HUES6 (cell line): ENCODE measurements at regions not wholly inside any gene's neighbourhood (a gene's known extent, or its start where the extent isn't known, plus 50 kb on each side); places are given as distances from the start of the nearest gene placed in this dataset.

Experiments
- H3K27ac ChIP-seq: 2 replicates; pipeline ENCODE4 v1.7.0; 2013; ENCODE audit warnings: low read depth, mild to moderate bottlenecking, low read length, inconsistent platforms
- H3K27me3 ChIP-seq: 2 replicates; pipeline ENCODE4 v1.6.1; 2013; ENCODE audit warnings: low read length; ENCODE audit not compliant: control insufficient read depth, insufficient read depth
- H3K36me3 ChIP-seq: 2 replicates; pipeline ENCODE4 v1.6.1; 2013; ENCODE audit warnings: low read length; ENCODE audit not compliant: control insufficient read depth, insufficient read depth
- H3K4me1 ChIP-seq: 2 replicates; pipeline ENCODE4 v1.6.1; 2013; ENCODE audit warnings: low read length; ENCODE audit not compliant: control insufficient read depth, insufficient read depth
- H3K4me3 ChIP-seq: 2 replicates; pipeline ENCODE4 v1.5.1; 2013; ENCODE audit warnings: low read depth, low read length
- H3K9ac ChIP-seq: one replicate; pipeline ENCODE4 v1.6.1; 2013; ENCODE audit warnings: mild to moderate bottlenecking, low read length
- H3K9me3 ChIP-seq: 2 replicates; pipeline ENCODE4 v1.6.1; 2013; ENCODE audit warnings: low read depth, low read length; ENCODE audit not compliant: control insufficient read depth, insufficient read depth

DNA sequence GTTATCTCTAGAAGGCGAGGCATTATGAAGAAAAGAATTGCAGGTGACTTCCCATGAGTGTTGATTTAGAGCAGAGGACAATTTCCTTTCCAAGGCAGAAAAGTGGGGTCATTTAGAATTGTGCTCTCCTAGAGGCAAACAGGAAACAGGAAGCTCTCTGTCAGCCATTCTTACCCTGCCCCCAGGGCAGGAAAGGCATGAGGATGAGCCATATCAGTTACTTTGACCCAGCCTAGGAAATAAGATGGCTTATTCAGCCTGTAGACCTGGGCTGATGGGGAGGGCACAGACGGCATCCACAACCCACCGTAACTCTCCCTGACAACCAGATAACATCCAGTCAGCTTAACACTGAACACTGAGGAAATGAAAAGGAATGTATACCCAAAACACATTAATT lies 88.8 kb upstream of the KDR start:
- Histone ChIP-seq H3K4me3 (no peak overlapping the region), H3K27ac (no peak overlapping the region), H3K4me1 (peaks cover 5% of the 10 kb centered on the region; the same call in 1 of the 2 replicates), H3K36me3 (no peaks in the 10 kb centered on the region), H3K9ac (no peak overlapping the region), H3K27me3 (no peaks in the 10 kb centered on the region), H3K9me3 (no peaks in the 10 kb centered on the region)

DNA sequence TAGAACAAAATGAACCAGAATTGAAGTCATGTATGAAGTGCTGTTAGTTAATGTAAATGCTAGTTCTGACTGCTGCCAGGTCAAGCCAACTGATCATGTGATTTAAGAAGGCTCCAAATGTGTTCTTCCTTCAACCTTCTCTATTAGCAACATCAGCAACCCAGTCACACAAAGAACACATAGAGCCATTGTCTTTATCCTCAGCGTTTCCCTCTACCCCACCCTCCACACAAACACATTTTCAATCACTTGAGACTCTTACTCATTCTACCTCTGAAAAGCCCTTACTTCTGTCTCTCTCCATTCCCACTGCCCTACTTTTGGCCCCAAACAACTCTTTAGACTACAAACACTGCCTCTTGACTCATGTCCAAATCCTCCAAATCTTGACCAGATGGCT lies 89.7 kb upstream of the KDR start:
- Histone ChIP-seq H3K9me3 (no peaks in the 10 kb centered on the region), H3K27ac (no peak overlapping the region), H3K27me3 (no peaks in the 10 kb centered on the region), H3K36me3 (no peaks in the 10 kb centered on the region), H3K4me1 (peaks cover 5% of the 10 kb centered on the region; the same call in 1 of the 2 replicates), H3K4me3 (no peak overlapping the region), H3K9ac (no peak overlapping the region)

DNA sequence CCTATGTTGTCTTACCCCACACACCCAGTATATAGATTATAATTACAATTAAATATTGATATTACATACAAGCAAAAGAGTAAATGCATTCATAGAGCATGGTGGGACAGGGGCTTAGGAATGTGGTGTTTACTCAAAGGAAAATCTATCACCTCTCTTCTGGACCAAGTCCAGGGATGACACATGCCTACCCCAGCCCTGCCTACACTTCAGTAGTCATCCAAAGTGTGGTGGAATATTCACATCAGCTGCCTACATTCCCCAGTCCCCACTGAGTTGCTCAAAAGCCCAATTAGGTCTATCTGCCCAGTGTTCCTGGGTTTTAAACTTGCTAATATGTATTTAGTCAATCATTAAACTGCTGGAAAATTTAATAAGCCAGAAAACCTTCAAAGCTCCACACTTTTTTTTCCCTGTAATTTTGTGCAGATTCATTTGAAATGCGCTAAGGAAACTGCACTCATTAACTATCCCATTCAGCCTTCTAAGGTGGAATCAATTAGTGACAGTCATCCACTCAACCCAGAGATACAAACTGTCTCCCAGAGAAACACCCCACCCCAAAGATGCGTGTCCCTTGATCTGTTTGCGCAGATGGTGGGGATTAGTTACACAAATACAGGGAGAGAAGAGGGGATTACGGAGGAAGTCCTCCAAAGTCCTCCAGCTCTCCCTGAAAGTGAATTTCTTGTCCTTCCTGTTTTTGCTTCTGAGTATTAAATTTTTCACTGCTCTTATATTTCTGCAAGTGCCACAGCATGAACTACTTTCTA lies 91.7 kb upstream of the KDR start:
- H3K36me3 ChIP-seq = no peaks in the 10 kb centered on the region
- no peaks in the 10 kb centered on the region for H3K27me3 ChIP-seq
- peaks cover 5% of the 10 kb centered on the region; the same call in 1 of the 2 replicates for H3K4me1 ChIP-seq
- H3K9ac ChIP-seq = no peak overlapping the region
- H3K4me3 ChIP-seq = no peak overlapping the region
- H3K9me3 ChIP-seq = no peaks in the 10 kb centered on the region
- no peak overlapping the region for H3K27ac ChIP-seq

DNA sequence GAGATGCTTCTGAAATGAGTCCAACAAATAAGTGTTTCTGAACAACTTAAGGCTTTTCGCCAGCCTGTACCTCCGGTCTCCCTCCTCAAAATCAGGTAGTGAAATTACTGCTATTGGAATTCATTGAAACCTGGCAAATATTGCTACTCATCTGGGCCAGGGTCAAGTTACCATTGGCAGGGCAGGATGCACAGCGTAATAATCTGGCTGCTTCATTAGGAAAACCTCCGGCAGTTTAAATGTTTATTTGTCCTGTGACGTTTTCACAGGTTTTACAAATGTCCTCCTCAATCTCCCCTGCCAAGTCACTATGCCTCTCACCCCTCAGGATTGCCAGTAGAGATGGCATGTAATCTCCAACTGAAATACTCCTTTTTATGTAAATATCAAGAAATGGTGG lies 92.6 kb upstream of the KDR start:
- Histone ChIP-seq H3K27ac (no peak overlapping the region), H3K4me1 (peaks cover 5% of the 10 kb centered on the region; the same call in 1 of the 2 replicates), H3K27me3 (no peaks in the 10 kb centered on the region), H3K9me3 (no peaks in the 10 kb centered on the region), H3K36me3 (no peaks in the 10 kb centered on the region), H3K4me3 (no peak overlapping the region), H3K9ac (no peak overlapping the region)

DNA sequence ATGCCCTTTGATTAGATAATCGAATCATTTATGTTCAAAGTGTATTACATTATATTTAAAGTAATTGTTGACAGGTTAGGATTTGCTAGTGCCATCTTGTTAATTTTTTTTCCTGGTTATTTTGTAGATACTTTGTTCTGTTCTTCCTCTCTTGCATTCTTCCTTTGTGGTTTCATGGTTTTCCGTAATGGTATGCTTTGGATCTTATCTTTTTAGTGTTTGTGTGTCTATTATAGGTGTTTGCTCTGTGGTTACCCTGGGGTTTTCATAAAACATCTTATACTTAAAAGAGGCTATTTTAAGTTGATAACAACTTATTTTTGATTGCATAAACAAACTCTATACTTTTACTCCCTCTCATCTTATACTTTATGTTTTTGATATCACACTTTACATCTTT lies 108.2 kb upstream of the SRD5A3 start:
- Histone ChIP-seq H3K9ac (no peak overlapping the region), H3K4me3 (no peak overlapping the region), H3K4me1 (0 out of 2 replicates have a peak, but pooled peaks cover under 1% of the 10 kb centered on the region), H3K27ac (no peak overlapping the region), H3K36me3 (no peaks in the 10 kb centered on the region), H3K9me3 (peaks cover 26% of the 10 kb centered on the region), H3K27me3 (no peaks in the 10 kb centered on the region)

DNA sequence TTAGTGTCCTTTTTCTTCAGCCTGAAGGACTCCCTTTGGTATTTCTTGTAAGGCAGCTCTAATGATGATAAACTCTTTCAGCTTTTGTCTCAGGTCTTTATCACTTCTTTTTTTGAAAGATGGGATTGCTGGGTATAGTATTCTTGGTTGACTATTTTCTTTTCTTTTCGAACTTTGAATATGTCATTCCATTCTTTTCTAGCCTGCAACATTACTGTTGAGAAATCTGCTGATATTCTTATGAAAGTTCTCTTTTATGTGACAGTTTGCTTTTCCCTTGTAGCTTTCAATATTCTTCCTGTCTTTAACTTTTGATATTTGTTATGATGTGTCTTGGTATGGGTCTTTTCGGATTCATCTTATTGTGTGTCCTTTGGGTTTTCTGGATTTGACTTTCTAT lies 107.6 kb upstream of the SRD5A3 start:
- H3K9me3 ChIP-seq = peaks cover 26% of the 10 kb centered on the region
- no peaks in the 10 kb centered on the region for H3K36me3 ChIP-seq
- H3K4me3 ChIP-seq = no peak overlapping the region
- H3K27ac ChIP-seq = no peak overlapping the region
- no peaks in the 10 kb centered on the region for H3K27me3 ChIP-seq
- H3K4me1 ChIP-seq = 0 out of 2 replicates have a peak, but pooled peaks cover 3% of the 10 kb centered on the region
- H3K9ac ChIP-seq = no peak overlapping the region

DNA sequence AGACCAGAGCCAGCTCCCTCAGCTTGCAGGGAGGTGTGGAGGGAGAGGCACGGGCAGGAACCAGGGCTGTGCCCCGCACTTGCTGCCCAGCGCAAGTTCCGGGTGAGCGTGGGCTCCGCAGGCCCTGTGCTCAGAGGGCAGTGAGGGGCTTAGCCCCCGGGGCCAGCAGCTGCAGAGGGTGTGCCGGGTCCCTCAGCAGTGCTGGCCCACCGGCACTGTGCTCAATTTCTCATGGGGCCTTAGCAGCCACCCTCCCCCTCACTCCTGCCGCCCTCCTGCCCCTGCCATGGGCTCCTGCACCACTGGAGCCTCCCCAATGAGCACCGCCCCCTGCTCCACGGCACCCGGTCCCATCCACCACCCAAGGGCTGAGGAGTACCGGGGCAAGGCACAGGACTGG lies 104.6 kb upstream of the SRD5A3 start:
- Histone ChIP-seq H3K27ac (no peak overlapping the region), H3K27me3 (no peaks in the 10 kb centered on the region), H3K4me1 (0 out of 2 replicates have a peak, but pooled peaks cover 3% of the 10 kb centered on the region), H3K4me3 (no peak overlapping the region), H3K36me3 (no peaks in the 10 kb centered on the region), H3K9me3 (peaks cover 19% of the 10 kb centered on the region), H3K9ac (no peak overlapping the region)

DNA sequence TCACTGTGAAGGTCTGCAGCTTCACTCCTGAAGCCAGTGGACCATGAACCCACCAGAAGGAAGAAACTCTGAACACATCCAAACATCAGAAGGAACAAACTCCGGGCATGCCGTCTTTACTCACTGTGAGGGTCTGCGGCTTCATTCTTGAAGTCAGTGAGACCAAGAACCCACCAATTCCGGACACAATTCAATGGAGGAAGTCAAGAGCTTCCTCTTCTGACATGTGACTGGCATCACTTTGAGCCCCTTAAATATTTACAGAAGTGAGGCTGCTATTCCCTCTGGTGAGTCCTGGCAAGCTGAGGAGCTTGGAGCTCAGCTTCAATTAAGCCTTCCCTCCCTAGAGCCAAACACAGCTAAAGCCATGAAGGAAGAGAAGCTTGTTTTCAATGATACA lies 103.5 kb upstream of the SRD5A3 start:
- Histone ChIP-seq H3K27ac (no peak overlapping the region), H3K27me3 (no peaks in the 10 kb centered on the region), H3K4me3 (no peak overlapping the region), H3K36me3 (no peaks in the 10 kb centered on the region), H3K4me1 (0 out of 2 replicates have a peak, but pooled peaks cover 3% of the 10 kb centered on the region), H3K9me3 (peaks cover 15% of the 10 kb centered on the region), H3K9ac (no peak overlapping the region)

DNA sequence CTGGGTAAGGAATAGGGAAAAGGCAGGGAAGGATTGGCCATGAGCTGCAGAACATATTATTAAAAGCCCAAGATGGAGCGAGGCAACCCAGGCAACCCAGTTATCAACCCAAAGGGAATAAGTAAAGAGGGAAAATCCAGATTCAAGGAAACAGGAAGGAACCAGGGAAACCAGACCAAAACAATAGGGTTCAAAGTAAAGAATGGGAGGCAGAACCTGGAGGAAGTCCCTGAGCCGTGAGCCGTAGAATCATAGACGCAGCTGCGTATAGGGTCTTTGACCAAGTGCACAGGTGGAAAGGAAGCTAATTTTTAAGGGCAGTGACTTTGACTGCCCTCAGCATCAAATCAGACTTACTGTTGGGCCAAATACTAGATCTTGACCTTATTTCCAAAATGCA lies 98.5 kb upstream of the SRD5A3 start:
- Histone ChIP-seq H3K4me3 (no peak overlapping the region), H3K27me3 (no peaks in the 10 kb centered on the region), H3K27ac (no peak overlapping the region), H3K36me3 (no peaks in the 10 kb centered on the region), H3K9me3 (no peaks in the 10 kb centered on the region), H3K9ac (no peak overlapping the region), H3K4me1 (peaks cover 11% of the 10 kb centered on the region; the same call in 1 of the 2 replicates)

DNA sequence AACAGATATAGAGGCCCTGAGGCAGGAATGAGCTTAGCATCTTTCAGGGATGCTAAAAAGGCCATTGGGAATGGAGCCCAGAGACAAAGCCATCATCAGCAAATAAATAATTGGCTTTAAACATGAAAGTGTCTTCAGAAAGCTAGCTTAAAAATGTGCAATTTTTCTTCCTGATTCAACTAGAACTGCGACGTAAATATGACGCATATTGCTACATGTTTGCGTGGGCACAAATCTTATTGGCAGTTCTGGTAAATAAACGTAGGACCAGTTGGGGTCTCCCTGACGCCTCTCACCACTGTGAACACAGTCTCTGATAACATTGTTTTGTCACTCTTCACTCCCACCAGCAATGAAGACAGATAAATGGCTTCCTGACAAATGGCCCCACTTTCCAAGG lies 97.3 kb upstream of the SRD5A3 start:
- no peak overlapping the region for H3K4me3 ChIP-seq
- H3K9ac ChIP-seq = no peak overlapping the region
- H3K36me3 ChIP-seq = no peaks in the 10 kb centered on the region
- no peak overlapping the region for H3K27ac ChIP-seq
- H3K4me1 ChIP-seq = peaks cover 11% of the 10 kb centered on the region
- no peaks in the 10 kb centered on the region for H3K9me3 ChIP-seq
- H3K27me3 ChIP-seq = no peaks in the 10 kb centered on the region

DNA sequence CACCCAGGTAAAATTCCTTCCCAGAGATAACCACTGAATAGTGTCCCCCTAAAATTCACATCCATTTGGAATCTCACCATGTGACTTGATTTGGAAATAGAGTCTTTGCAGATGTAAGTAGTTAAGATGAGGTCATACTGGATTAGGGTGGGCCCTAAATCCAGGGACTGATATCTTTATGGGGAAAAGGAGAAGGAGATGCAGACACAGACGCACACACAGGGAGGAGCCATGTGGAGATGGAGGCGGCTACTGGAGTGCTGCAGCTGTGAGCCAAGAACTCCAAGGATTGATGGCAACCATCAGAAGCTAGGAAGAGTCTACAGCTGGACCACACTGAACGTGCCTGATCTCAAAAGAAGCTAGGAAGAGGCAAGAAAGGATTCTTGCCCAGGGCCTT lies 96.6 kb upstream of the SRD5A3 start:
- no peaks in the 10 kb centered on the region for H3K9me3 ChIP-seq
- peaks cover 16% of the 10 kb centered on the region for H3K4me1 ChIP-seq
- H3K27me3 ChIP-seq = no peaks in the 10 kb centered on the region

More for the DNA sequence above, 96.6 kb upstream of the SRD5A3 start:
- Histone ChIP-seq H3K27ac (no peak overlapping the region), H3K9ac (no peak overlapping the region), H3K4me3 (no peak overlapping the region), H3K36me3 (no peaks in the 10 kb centered on the region)
